Keratinocyte (primary cell): ENCODE measurements at regions not wholly inside any gene's neighbourhood (a gene's known extent, or its start where the extent isn't known, plus 50 kb on each side); places are given as distances from the start of the nearest gene placed in this dataset.

Experiments
- DNase-seq: peaks from one replicate; pipeline ENCODE4 v3.0.0-alpha.2; 2011; ENCODE audit warnings: low read depth, missing footprints, low spot score
- FAIRE-seq: peaks from 2 replicates; lab custom pipeline; 2011; peaks lifted over from hg19 to GRCh38; lab: Jason Lieb, UNC
- H2AFZ ChIP-seq: 2 replicates; pipeline ENCODE4 v1.6.0; 2012; ENCODE audit warnings: low read length, control low read depth, inconsistent platforms; ENCODE audit not compliant: control insufficient read depth
- H3K27ac ChIP-seq: 2 replicates; pipeline ENCODE4 v1.5.1; 2011; ENCODE audit warnings: low read length; ENCODE audit not compliant: control insufficient read depth, insufficient read depth
- H3K27me3 ChIP-seq: 3 replicates; pipeline ENCODE4 v1.6.0; 2011; ENCODE audit warnings: low read length; ENCODE audit not compliant: control insufficient read depth, insufficient read depth; ENCODE audit errors: extremely low read depth
- H3K36me3 ChIP-seq, 2 experiments: 2 replicates in 1 of 2; 3 replicates in 1 of 2; pipeline ENCODE4 v1.5.1; 2011; ENCODE audit warnings: low read length in 2 of 2, mild to moderate bottlenecking in 1 of 2; ENCODE audit not compliant: control insufficient read depth in 2 of 2, insufficient read depth in 2 of 2; ENCODE audit errors: extremely low read depth in 1 of 2
- H3K4me1 ChIP-seq: 3 replicates; pipeline ENCODE4 v1.5.1; 2011; ENCODE audit warnings: low read length; ENCODE audit not compliant: control insufficient read depth, insufficient read depth; ENCODE audit errors: extremely low read depth
- H3K4me2 ChIP-seq: 3 replicates; pipeline ENCODE4 v1.6.0; 2011; ENCODE audit warnings: low read depth, low read length; ENCODE audit not compliant: control insufficient read depth, insufficient read depth; ENCODE audit errors: extremely low read depth
- H3K4me3 ChIP-seq, 3 experiments: fragments of 200-600 bp in 1 of 3; sonication (generic) in 1 of 3; 2 replicates in 2 of 3; 3 replicates in 1 of 3; pipeline ENCODE4 v1.5.1; 2011 to 2016; ENCODE audit warnings: low read length in 3 of 3, mild to moderate bottlenecking in 3 of 3, control low read depth in 2 of 3, inconsistent platforms in 1 of 3, low read depth in 1 of 3, mixed read lengths in 1 of 3, mixed run types in 1 of 3, moderate library complexity in 1 of 3; ENCODE audit not compliant: control insufficient read depth in 2 of 3, insufficient read depth in 2 of 3; ENCODE audit errors: extremely low read depth in 1 of 3
- H3K79me2 ChIP-seq: 2 replicates; pipeline ENCODE4 v1.6.0; 2012; ENCODE audit warnings: low read length; ENCODE audit not compliant: control insufficient read depth, insufficient read depth
- H3K9ac ChIP-seq: 3 replicates; pipeline ENCODE4 v1.6.0; 2011; ENCODE audit warnings: low read length; ENCODE audit not compliant: control insufficient read depth, insufficient read depth; ENCODE audit errors: extremely low read depth
- H3K9me1 ChIP-seq: 3 replicates; pipeline ENCODE4 v1.6.0; 2011; ENCODE audit warnings: low read length; ENCODE audit not compliant: control insufficient read depth, insufficient read depth; ENCODE audit errors: extremely low read depth
- H3K9me3 ChIP-seq: 2 replicates; pipeline ENCODE4 v1.5.1; 2012; ENCODE audit warnings: low read depth, low read length; ENCODE audit not compliant: control insufficient read depth
- H4K20me1 ChIP-seq: 3 replicates; pipeline ENCODE4 v1.6.0; 2011; ENCODE audit warnings: low read length; ENCODE audit not compliant: control insufficient read depth, insufficient read depth; ENCODE audit errors: extremely low read depth
- EZH2 ChIP-seq: IDR thresholded peaks from one replicate; pipeline ENCODE4 v1.6.1; 2012; ENCODE audit warnings: inconsistent platforms, mild to moderate bottlenecking, low read length, moderate library complexity
- dilution Hi-C: fragments of 300-500 bp; cut with MboI; formaldehyde crosslinking; loops from one replicate; pipeline ENCODE4 v1.7.0; 2020; ENCODE audit warnings: low sequenced_read_pairs; ENCODE audit not compliant: extremely low pct_ligation_motif_present
- TF ChIP-seq, protein P1 (sequence below), 3 experiments: IDR thresholded peaks in 1 of 3; conservative IDR thresholded peaks in 1 of 3; optimal IDR thresholded peaks in 1 of 3; 2 replicates in 2 of 3; 3 replicates in 1 of 3; pipeline versions ENCODE3 to v1.5.1; 2011; ENCODE audit warnings: low read length in 3 of 3, mild to moderate bottlenecking in 3 of 3, moderate library complexity in 2 of 3, control low read depth in 1 of 3, inconsistent platforms in 1 of 3; ENCODE audit not compliant: insufficient read depth in 2 of 3; ENCODE audit errors: extremely low read depth in 1 of 3

DNA sequence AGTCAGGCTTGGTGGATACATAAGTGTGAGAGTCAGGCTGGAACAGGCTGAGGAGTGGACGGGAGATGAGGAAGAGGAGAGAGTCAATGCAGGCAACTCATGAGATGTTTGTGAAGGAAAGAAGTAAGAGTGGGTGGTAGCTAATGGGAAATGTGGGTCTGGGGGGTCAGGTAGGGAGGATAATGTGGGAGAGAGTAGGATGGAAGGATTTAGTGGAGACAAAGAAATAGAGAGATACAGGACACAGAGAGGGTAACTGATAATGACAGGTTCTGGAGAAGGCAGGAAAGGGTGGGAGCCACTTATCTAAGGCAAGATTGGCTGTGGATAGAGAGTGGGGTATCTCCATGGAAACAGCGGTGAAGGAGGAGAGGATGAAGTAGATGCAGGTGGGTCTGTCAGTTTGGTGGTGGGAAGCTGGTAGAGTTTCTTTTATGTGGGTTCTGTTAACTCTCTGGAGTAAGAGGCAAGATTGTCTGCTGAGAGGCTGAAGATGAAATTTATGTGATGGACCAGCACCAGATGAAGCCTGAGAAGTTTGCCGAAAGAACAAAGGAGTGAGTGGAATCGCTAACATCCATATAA is 190.6 kb upstream of the SPRED2 start:
- Histone ChIP-seq H2AFZ (no peak overlapping the region), H4K20me1 (no peaks in the 10 kb centered on the region), H3K36me3 (no peaks in the 10 kb centered on the region), H3K27ac (no peak overlapping the region), H3K9ac (no peak overlapping the region), H3K4me3 (no peak overlapping the region), H3K4me2 (no peak overlapping the region), H3K9me3 (no peaks in the 10 kb centered on the region), H3K9me1 (no peaks in the 10 kb centered on the region), H3K79me2 (no peaks in the 10 kb centered on the region), H3K27me3 (no peaks in the 10 kb centered on the region), H3K4me1 (no peaks in the 10 kb centered on the region)
- FAIRE-seq = no peak
- DNase-seq = no peak
- dilution Hi-C loops = no loop called here
- no peak for TF ChIP-seq EZH2
- TF ChIP-seq, protein P1, sequence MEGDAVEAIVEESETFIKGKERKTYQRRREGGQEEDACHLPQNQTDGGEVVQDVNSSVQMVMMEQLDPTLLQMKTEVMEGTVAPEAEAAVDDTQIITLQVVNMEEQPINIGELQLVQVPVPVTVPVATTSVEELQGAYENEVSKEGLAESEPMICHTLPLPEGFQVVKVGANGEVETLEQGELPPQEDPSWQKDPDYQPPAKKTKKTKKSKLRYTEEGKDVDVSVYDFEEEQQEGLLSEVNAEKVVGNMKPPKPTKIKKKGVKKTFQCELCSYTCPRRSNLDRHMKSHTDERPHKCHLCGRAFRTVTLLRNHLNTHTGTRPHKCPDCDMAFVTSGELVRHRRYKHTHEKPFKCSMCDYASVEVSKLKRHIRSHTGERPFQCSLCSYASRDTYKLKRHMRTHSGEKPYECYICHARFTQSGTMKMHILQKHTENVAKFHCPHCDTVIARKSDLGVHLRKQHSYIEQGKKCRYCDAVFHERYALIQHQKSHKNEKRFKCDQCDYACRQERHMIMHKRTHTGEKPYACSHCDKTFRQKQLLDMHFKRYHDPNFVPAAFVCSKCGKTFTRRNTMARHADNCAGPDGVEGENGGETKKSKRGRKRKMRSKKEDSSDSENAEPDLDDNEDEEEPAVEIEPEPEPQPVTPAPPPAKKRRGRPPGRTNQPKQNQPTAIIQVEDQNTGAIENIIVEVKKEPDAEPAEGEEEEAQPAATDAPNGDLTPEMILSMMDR (optimal IDR thresholded peaks at IDR 0.05 in 1 of 3, IDR thresholded peaks at IDR 0.05 in 1 of 3, conservative IDR thresholded peaks at IDR 0.05 in 1 of 3; ENCODE audit: extremely low read depth in 1 of 3, insufficient read depth in 2 of 3, low read length in 3 of 3) = no peak

DNA sequence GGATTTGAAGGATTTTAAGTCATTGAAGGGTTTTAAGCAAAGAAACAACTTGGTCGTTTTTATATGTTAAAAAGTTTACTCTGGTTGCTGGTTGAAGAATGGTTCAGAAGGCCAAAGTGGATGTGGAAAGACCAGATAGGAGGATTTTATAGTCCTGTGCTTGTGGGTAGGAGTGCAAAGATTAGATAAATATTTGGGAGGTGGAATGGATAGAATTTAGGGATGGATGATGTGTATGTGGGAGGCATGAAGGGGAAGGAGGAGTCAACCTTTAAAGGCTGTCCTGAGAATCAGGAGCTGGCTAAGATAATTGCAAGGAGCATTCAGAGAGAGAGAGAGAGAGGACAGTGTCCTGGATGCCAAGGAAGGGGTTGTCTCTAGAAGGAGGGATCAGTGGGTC is 190.1 kb upstream of the SPRED2 start:
- H3K4me1 ChIP-seq = no peaks in the 10 kb centered on the region
- no peak overlapping the region for H3K4me2 ChIP-seq
- no peaks in the 10 kb centered on the region for H4K20me1 ChIP-seq
- no peak overlapping the region for H2AFZ ChIP-seq
- H3K79me2 ChIP-seq = no peaks in the 10 kb centered on the region
- no peak overlapping the region for H3K27ac ChIP-seq
- H3K27me3 ChIP-seq = no peaks in the 10 kb centered on the region
- no peak overlapping the region for H3K4me3 ChIP-seq
- FAIRE-seq = no peak
- no peaks in the 10 kb centered on the region for H3K9me3 ChIP-seq
- dilution Hi-C loops = no loop called here
- H3K9me1 ChIP-seq = no peaks in the 10 kb centered on the region
- DNase-seq = no peak
- TF ChIP-seq EZH2 = no peak
- TF ChIP-seq, protein P1 (optimal IDR thresholded peaks at IDR 0.05 in 1 of 3, IDR thresholded peaks at IDR 0.05 in 1 of 3, conservative IDR thresholded peaks at IDR 0.05 in 1 of 3; ENCODE audit: extremely low read depth in 1 of 3, insufficient read depth in 2 of 3, low read length in 3 of 3) = no peak
- H3K9ac ChIP-seq = no peak overlapping the region
- H3K36me3 ChIP-seq = no peaks in the 10 kb centered on the region
